IMR-90 (cell line): ENCODE measurements at regions not wholly inside any gene's neighbourhood (a gene's known extent, or its start where the extent isn't known, plus 50 kb on each side); places are given as distances from the start of the nearest gene placed in this dataset.

Source experiments
- ATAC-seq: fragments of 200-7000 bp; cut with Tn5 transposase; 2 replicates; pipeline ENCODE4 v1.9.1; 2020; ENCODE audit warnings: low read depth, mild to moderate bottlenecking, moderate library complexity
- BruUV-seq: library from RNA; stranded (reverse); fragments of 400-500 nt; replicated peaks from 2 replicates; lab custom pipeline; 2021; lab: Mats Ljungman, UMichigan
- CTCF ChIA-PET: fragments of 300-600 bp; formaldehyde crosslinking; extraction: SDS; loops from one replicate; lab custom pipeline; 2021; ENCODE audit warnings: antibody characterized with exemption; lab: Yijun Ruan, JAX
- POLR2A ChIA-PET: fragments of 300-600 bp; sonication (Branson Sonifier 250); formaldehyde crosslinking; loops from one replicate; lab custom pipeline; 2022; ENCODE audit warnings: antibody characterized with exemption; ENCODE audit not compliant: unreplicated experiment; lab: Charles Lee
- DNase-seq: peaks from one replicate; pipeline ENCODE4 v3.0.0; 2013
- H2AFZ ChIP-seq: replicated peaks from 2 replicates; pipeline ENCODE3; 2013; ENCODE audit warnings: low read length, mild to moderate bottlenecking; ENCODE audit not compliant: poor library complexity
- H2AK5ac ChIP-seq: 2 replicates; pipeline ENCODE4 v1.6.1; 2013; ENCODE audit warnings: low read depth, low read length, inconsistent platforms
- H2AK9ac ChIP-seq: replicated peaks from 2 replicates; pipeline ENCODE3; 2013; ENCODE audit warnings: mild to moderate bottlenecking, low read depth, low read length, moderate library complexity; ENCODE audit not compliant: poor library complexity
- H2BK120ac ChIP-seq: 2 replicates; pipeline ENCODE4 v1.6.1; 2013; ENCODE audit warnings: low read depth, low read length, inconsistent platforms
- H2BK15ac ChIP-seq: 3 replicates; pipeline ENCODE4 v1.6.1; 2013; ENCODE audit warnings: low read depth, low read length, inconsistent platforms
- H2BK20ac ChIP-seq: 2 replicates; pipeline ENCODE4 v1.6.1; 2013; ENCODE audit warnings: low read depth, mild to moderate bottlenecking, inconsistent platforms, low read length, moderate library complexity
- H2BK5ac ChIP-seq: 2 replicates; pipeline ENCODE4 v1.6.1; 2013; ENCODE audit warnings: mild to moderate bottlenecking, low read depth, low read length, inconsistent platforms; ENCODE audit not compliant: poor library complexity, severe bottlenecking
- H3K14ac ChIP-seq: replicated peaks from 2 replicates; pipeline ENCODE4 v1.6.1; 2013; ENCODE audit warnings: low read depth, low read length, inconsistent platforms
- H3K18ac ChIP-seq: 2 replicates; pipeline ENCODE4 v1.6.1; 2013; ENCODE audit warnings: low read depth, low read length, control low read depth
- H3K23ac ChIP-seq: 2 replicates; pipeline ENCODE4 v1.6.1; 2013; ENCODE audit warnings: low read depth, low read length, inconsistent platforms
- H3K27ac ChIP-seq: 2 replicates; pipeline ENCODE4 v1.5.1; 2013; ENCODE audit warnings: mild to moderate bottlenecking, control low read depth, low read length; ENCODE audit not compliant: insufficient read depth
- H3K27me3 ChIP-seq: 2 replicates; pipeline ENCODE4 v1.6.1; 2013; ENCODE audit warnings: low read length; ENCODE audit not compliant: control insufficient read depth, insufficient read depth
- H3K36me3 ChIP-seq: 2 replicates; pipeline ENCODE4 v1.6.1; 2013; ENCODE audit warnings: low read length, mixed read lengths; ENCODE audit not compliant: control insufficient read depth, insufficient read depth
- H3K4ac ChIP-seq: 2 replicates; pipeline ENCODE4 v1.6.1; 2013; ENCODE audit warnings: low read depth, low read length, inconsistent platforms
- H3K4me1 ChIP-seq: 2 replicates; pipeline ENCODE4 v1.6.1; 2013; ENCODE audit warnings: low read length, mixed read lengths; ENCODE audit not compliant: control insufficient read depth, insufficient read depth
- H3K4me2 ChIP-seq: 2 replicates; pipeline ENCODE4 v1.6.1; 2013; ENCODE audit warnings: low read depth, mild to moderate bottlenecking, control low read depth, low read length, moderate library complexity
- H3K4me3 ChIP-seq: 2 replicates; pipeline ENCODE4 v1.5.1; 2013; ENCODE audit warnings: low read depth, mild to moderate bottlenecking, control low read depth, low read length, moderate library complexity; ENCODE audit not compliant: insufficient read depth
- H3K56ac ChIP-seq: 2 replicates; pipeline ENCODE4 v1.6.1; 2013; ENCODE audit warnings: low read length, inconsistent platforms; ENCODE audit not compliant: insufficient read depth; ENCODE audit errors: extremely low read depth
- H3K79me1 ChIP-seq, 2 experiments: 2 replicates each; pipeline ENCODE4 v1.6.1; 2013; ENCODE audit warnings: low read length in 2 of 2, inconsistent platforms in 1 of 2, low read depth in 1 of 2
- H3K9ac ChIP-seq: 2 replicates; pipeline ENCODE4 v1.6.1; 2013; ENCODE audit warnings: low read depth, low read length, control low read depth
- H3K9me1 ChIP-seq: 2 replicates; pipeline ENCODE4 v1.6.1; 2013; ENCODE audit warnings: low read length, inconsistent platforms; ENCODE audit not compliant: insufficient read depth
- H3K9me3 ChIP-seq: 2 replicates; pipeline ENCODE4 v1.6.1; 2013; ENCODE audit warnings: low read length; ENCODE audit not compliant: control insufficient read depth, insufficient read depth
- H4K20me1 ChIP-seq: 2 replicates; pipeline ENCODE4 v1.6.1; 2013; ENCODE audit warnings: low read length, inconsistent platforms; ENCODE audit not compliant: insufficient read depth
- H4K5ac ChIP-seq: 2 replicates; pipeline ENCODE4 v1.6.1; 2013; ENCODE audit warnings: mild to moderate bottlenecking, low read depth, low read length, control low read depth
- H4K8ac ChIP-seq, 2 experiments: 2 replicates each; pipeline ENCODE4 v1.6.1; 2013; ENCODE audit warnings: low read depth in 2 of 2, low read length in 2 of 2, control low read depth in 1 of 2, inconsistent platforms in 1 of 2
- H4K91ac ChIP-seq: 2 replicates; pipeline ENCODE4 v1.6.1; 2013; ENCODE audit warnings: low read depth, low read length, inconsistent platforms; ENCODE audit not compliant: insufficient read depth
- CEBPB ChIP-seq: IDR thresholded peaks from 2 replicates; pipeline ENCODE4 v1.6.1; 2012; ENCODE audit warnings: low read depth, low read length, improper control_type of control experiment
- MAFK ChIP-seq: IDR thresholded peaks from 2 replicates; pipeline ENCODE4 v1.6.1; 2012; ENCODE audit warnings: low read depth, low read length, improper control_type of control experiment
- MAZ ChIP-seq: IDR thresholded peaks from 2 replicates; pipeline ENCODE4 v1.6.1; 2012; ENCODE audit warnings: low read depth, mild to moderate bottlenecking, low read length, improper control_type of control experiment, moderate library complexity, borderline replicate concordance
- NFE2L2 ChIP-seq: fragments of 150-350 bp; IDR thresholded peaks from 2 replicates; pipeline ENCODE4 v1.6.1; 2016; ENCODE audit warnings: low read depth, mild to moderate bottlenecking, low read length
- RFX5 ChIP-seq: IDR thresholded peaks from 2 replicates; pipeline ENCODE4 v1.8.0; 2012; ENCODE audit warnings: low read depth, mild to moderate bottlenecking, low read length, moderate library complexity
- SMC3 ChIP-seq: fragments of 150-350 bp; IDR thresholded peaks from 2 replicates; pipeline ENCODE4 v1.6.1; 2016; ENCODE audit warnings: low read depth, mild to moderate bottlenecking, antibody characterized with exemption, low read length, moderate library complexity
- WGBS, 2 experiments: methylation state at CpG; one replicate each; pipeline versions ENCODE4 v1.1.5 to v1.1.7; 2013; ENCODE audit warnings: missing lambda C conversion rate in 2 of 2; ENCODE audit not compliant: insufficient read length in 1 of 2; ENCODE audit errors: extremely low coverage in 2 of 2; 5-methylcytosine and 5-hydroxymethylcytosine counted together
- dilution Hi-C: fragments of 300-500 bp; cut with HindIII; formaldehyde crosslinking; loops from one replicate; pipeline ENCODE4 v1.14.3; 2018; ENCODE audit warnings: low sequenced_read_pairs; ENCODE audit not compliant: unreplicated experiment
- in situ Hi-C: fragments of 300-500 bp; cut with MboI; formaldehyde crosslinking; loops from 3 replicates; pipeline ENCODE4 v1.14.3; 2019; ENCODE audit warnings: low sequenced_read_pairs, inconsistent platforms, mixed read lengths
- intact Hi-C: fragments of 100-400 bp; cut with micrococcal nuclease; formaldehyde crosslinking; loops from 2 replicates; pipeline ENCODE4 v1.10.0; 2022

- Histone ChIP-seq H3K4ac (no peak overlapping the region), H3K27ac (no peak overlapping the region), H3K23ac (no peak overlapping the region), H4K20me1 (no peaks in the 10 kb centered on the region), H3K4me2 (no peak overlapping the region), H3K27me3 (no peaks in the 10 kb centered on the region), H2BK120ac (no peak overlapping the region), H4K91ac (no peak overlapping the region), H3K56ac (no peak overlapping the region), H3K79me1 (no peaks in the 10 kb centered on the region), H2BK20ac (no peak overlapping the region), H3K9me3 (no peaks in the 10 kb centered on the region), H3K9me1 (no peaks in the 10 kb centered on the region), H2BK5ac (no peak overlapping the region), H2BK15ac (no peak overlapping the region), H3K14ac (no peak overlapping the region), H3K9ac (no peak overlapping the region), H2AK9ac (no peak overlapping the region), H2AFZ (no peak overlapping the region), H2AK5ac (no peak overlapping the region), H3K4me1 (no peaks in the 10 kb centered on the region), H3K4me3 (no peak overlapping the region), H4K5ac (no peak overlapping the region), H3K18ac (no peak overlapping the region), H3K36me3 (no peaks in the 10 kb centered on the region), H4K8ac (no peak overlapping the region)
- WGBS, 2 experiments = no CpG with 5 or more reads among the region's 5 CpGs
- TF ChIP-seq NFE2L2 = no peak
- TF ChIP-seq MAZ = no peak
- no peak for TF ChIP-seq RFX5
- TF ChIP-seq SMC3 = no peak
- no peak for TF ChIP-seq CEBPB
- no peak for TF ChIP-seq MAFK
- BruUV-seq = no TSS peak
- DNase-seq (no peak), ATAC-seq (no peak)
- intact Hi-C loops (no loop called here), in situ Hi-C loops (no loop called here), dilution Hi-C loops (no loop called here)
- CTCF ChIA-PET = no interaction called here
- POLR2A ChIA-PET = no interaction called here
Measured at GRCh38 chr5:118173340-118173739, 815.0 kb downstream of the DTWD2 start.
